22Rv1 (cell line): ENCODE measurements at regions not wholly inside any gene's neighbourhood (a gene's known extent, or its start where the extent isn't known, plus 50 kb on each side); places are given as distances from the start of the nearest gene placed in this dataset.

Experiments used
- ZFX ChIP-seq: fragments of 450-650 bp; IDR thresholded peaks from 2 replicates; pipeline ENCODE4 v1.6.1; 2017; ENCODE audit warnings: antibody characterized with exemption, borderline replicate concordance
- TF ChIP-seq, protein P1 (sequence below): fragments of 450-650 bp; IDR thresholded peaks from 2 replicates; pipeline ENCODE4 v1.5.1; 2017; ENCODE audit warnings: mild to moderate bottlenecking

DNA sequence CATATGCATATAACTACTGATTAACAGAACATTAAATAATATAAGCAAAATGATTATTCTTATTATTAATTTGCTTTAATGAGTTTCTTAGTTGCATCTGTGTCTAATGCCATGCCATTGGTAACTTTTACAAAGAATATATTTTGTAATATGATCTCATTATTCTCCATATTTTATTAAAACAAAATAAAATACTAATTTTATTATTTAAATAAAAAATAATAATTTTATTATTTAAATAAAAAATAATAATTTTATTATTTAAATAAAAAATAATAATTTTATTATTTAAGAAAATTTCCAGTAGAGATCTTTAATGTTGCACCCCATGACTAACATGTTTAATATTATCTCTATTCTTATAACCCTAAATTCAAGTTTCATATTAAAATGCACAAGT is 771.1 kb downstream of the NR2F2 start:
- TF ChIP-seq, protein P1, sequence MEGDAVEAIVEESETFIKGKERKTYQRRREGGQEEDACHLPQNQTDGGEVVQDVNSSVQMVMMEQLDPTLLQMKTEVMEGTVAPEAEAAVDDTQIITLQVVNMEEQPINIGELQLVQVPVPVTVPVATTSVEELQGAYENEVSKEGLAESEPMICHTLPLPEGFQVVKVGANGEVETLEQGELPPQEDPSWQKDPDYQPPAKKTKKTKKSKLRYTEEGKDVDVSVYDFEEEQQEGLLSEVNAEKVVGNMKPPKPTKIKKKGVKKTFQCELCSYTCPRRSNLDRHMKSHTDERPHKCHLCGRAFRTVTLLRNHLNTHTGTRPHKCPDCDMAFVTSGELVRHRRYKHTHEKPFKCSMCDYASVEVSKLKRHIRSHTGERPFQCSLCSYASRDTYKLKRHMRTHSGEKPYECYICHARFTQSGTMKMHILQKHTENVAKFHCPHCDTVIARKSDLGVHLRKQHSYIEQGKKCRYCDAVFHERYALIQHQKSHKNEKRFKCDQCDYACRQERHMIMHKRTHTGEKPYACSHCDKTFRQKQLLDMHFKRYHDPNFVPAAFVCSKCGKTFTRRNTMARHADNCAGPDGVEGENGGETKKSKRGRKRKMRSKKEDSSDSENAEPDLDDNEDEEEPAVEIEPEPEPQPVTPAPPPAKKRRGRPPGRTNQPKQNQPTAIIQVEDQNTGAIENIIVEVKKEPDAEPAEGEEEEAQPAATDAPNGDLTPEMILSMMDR = no peak
- TF ChIP-seq ZFX = no peak
